Fibroblast of mammary gland (primary cell): ENCODE measurements at regions not wholly inside any gene's neighbourhood (a gene's known extent, or its start where the extent isn't known, plus 50 kb on each side); places are given as distances from the start of the nearest gene placed in this dataset.

Experiments
- DNase-seq: peaks from one replicate; pipeline ENCODE4 v3.0.0-alpha.2; 2010; ENCODE audit warnings: low read depth
- H3K4me3 ChIP-seq: 2 replicates; pipeline ENCODE4 v1.5.1; 2011; ENCODE audit warnings: low read depth, mild to moderate bottlenecking, low read length, moderate library complexity; ENCODE audit not compliant: control insufficient read depth
- TF ChIP-seq, protein P1 (sequence below): conservative IDR thresholded peaks from 2 replicates; pipeline ENCODE4 v1.5.1; 2011; ENCODE audit warnings: low read depth, low read length, inconsistent platforms; ENCODE audit not compliant: control insufficient read depth, insufficient read depth

- TF ChIP-seq, protein P1, sequence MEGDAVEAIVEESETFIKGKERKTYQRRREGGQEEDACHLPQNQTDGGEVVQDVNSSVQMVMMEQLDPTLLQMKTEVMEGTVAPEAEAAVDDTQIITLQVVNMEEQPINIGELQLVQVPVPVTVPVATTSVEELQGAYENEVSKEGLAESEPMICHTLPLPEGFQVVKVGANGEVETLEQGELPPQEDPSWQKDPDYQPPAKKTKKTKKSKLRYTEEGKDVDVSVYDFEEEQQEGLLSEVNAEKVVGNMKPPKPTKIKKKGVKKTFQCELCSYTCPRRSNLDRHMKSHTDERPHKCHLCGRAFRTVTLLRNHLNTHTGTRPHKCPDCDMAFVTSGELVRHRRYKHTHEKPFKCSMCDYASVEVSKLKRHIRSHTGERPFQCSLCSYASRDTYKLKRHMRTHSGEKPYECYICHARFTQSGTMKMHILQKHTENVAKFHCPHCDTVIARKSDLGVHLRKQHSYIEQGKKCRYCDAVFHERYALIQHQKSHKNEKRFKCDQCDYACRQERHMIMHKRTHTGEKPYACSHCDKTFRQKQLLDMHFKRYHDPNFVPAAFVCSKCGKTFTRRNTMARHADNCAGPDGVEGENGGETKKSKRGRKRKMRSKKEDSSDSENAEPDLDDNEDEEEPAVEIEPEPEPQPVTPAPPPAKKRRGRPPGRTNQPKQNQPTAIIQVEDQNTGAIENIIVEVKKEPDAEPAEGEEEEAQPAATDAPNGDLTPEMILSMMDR: no peak
- no peak for DNase-seq
- H3K4me3 ChIP-seq: no peak overlapping the region
These were observed 518.3 kb downstream of the ADRA2A start for GRCh38 chr10:111595173-111595572.

- DNase-seq: peak; percentile 74
- TF ChIP-seq, protein P1: peak; percentile 92
- no peak overlapping the region for H3K4me3 ChIP-seq
These were observed 521.7 kb downstream of the ADRA2A start for GRCh38 chr10:111598433-111599059.

DNA sequence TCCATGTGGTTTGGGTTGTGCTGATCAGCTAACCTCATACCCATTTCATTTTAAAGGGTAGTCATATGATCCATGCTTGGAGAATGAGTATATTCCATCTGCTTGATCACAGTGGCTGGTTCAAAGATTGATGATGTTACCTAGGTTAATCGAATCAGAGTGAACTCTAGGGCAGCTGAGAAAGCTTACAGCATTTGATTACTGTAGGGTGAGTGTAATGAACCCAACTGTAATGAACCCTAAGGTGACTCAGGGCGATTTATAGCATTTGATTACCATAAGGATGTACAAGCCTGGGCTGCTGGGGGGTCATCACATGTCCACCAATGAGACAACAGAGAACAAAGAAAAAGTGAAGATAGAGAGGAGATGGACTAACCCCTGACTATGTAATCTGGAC, 523.1 kb downstream of the ADRA2A start:
- H3K4me3 ChIP-seq: no peak overlapping the region
- TF ChIP-seq, protein P1: no peak
- DNase-seq: no peak

DNA sequence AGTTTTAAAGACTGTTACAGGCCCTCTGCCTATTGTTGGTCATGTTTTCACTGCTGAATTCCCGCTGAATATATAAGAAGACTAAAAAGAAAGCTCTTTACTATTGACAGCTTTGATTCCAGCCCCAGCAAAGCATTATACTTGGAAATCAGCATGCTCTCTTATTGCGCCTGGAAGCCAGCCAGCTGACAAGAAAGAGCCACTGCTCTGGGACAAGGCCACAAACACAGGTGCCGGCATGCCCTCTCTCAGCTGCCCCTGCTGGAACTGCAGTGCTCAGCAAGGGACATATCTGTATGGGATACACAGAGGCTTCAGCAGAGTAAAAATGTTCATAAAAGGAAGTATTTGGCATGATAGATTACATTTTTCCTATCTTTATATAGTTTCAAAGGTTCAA, 523.9 kb downstream of the ADRA2A start:
- no peak overlapping the region for H3K4me3 ChIP-seq
- DNase-seq: no peak
- TF ChIP-seq, protein P1: no peak

GRCh38 chr10:111612273-111612672, 535.4 kb downstream of the ADRA2A start:
- DNase-seq: no peak
- TF ChIP-seq, protein P1: no peak
- no peak overlapping the region for H3K4me3 ChIP-seq

- TF ChIP-seq, protein P1: no peak
- DNase-seq: no peak
These were observed 549.4 kb downstream of the GPAM start for GRCh38 chr10:111634191-111634590.

GRCh38 chr10:111646021-111646420, 537.5 kb downstream of the GPAM start:
- TF ChIP-seq, protein P1: no peak
- no peak overlapping the region for H3K4me3 ChIP-seq
- peak; percentile 52 for DNase-seq

More at GRCh38 chr10:111634191-111634590, 549.4 kb downstream of the GPAM start:
- H3K4me3 ChIP-seq: no peak overlapping the region
